ENCODE measurements at regions not wholly inside any gene's neighbourhood (a gene's known extent, or its start where the extent isn't known, plus 50 kb on each side); places are given as distances from the start of the nearest gene placed in this dataset.

GRCh38 chr2:19762142-19762541 is 139.6 kb downstream of the TTC32 start:
- TF ChIP-seq, protein P1, sequence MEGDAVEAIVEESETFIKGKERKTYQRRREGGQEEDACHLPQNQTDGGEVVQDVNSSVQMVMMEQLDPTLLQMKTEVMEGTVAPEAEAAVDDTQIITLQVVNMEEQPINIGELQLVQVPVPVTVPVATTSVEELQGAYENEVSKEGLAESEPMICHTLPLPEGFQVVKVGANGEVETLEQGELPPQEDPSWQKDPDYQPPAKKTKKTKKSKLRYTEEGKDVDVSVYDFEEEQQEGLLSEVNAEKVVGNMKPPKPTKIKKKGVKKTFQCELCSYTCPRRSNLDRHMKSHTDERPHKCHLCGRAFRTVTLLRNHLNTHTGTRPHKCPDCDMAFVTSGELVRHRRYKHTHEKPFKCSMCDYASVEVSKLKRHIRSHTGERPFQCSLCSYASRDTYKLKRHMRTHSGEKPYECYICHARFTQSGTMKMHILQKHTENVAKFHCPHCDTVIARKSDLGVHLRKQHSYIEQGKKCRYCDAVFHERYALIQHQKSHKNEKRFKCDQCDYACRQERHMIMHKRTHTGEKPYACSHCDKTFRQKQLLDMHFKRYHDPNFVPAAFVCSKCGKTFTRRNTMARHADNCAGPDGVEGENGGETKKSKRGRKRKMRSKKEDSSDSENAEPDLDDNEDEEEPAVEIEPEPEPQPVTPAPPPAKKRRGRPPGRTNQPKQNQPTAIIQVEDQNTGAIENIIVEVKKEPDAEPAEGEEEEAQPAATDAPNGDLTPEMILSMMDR (conservative IDR thresholded peaks at IDR 0.05; ENCODE audit: low read length) = no peak
- no peak overlapping the region for H3K4me3 ChIP-seq (ENCODE audit: low read length)
- DNase-seq (ENCODE audit: low read depth) = peak; percentile 54

GRCh38 chr2:19759880-19760279 is 141.9 kb downstream of the TTC32 start:
- TF ChIP-seq, protein P1 (conservative IDR thresholded peaks at IDR 0.05; ENCODE audit: low read length) = no peak
- DNase-seq (ENCODE audit: low read depth) = peak; percentile 37
- H3K4me3 ChIP-seq (ENCODE audit: low read length) = no peak overlapping the region

GRCh38 chr2:19758658-19759057 is 143.1 kb downstream of the TTC32 start:
- DNase-seq (ENCODE audit: low read depth) = no peak
- H3K4me3 ChIP-seq (ENCODE audit: low read length) = no peak overlapping the region
- TF ChIP-seq, protein P1 (conservative IDR thresholded peaks at IDR 0.05; ENCODE audit: low read length) = no peak

GRCh38 chr2:19757586-19757985 is 144.2 kb downstream of the TTC32 start:
- DNase-seq (ENCODE audit: low read depth) = no peak
- no peak overlapping the region for H3K4me3 ChIP-seq (ENCODE audit: low read length)
- TF ChIP-seq, protein P1 (conservative IDR thresholded peaks at IDR 0.05; ENCODE audit: low read length) = no peak

- TF ChIP-seq, protein P1 (conservative IDR thresholded peaks at IDR 0.05; ENCODE audit: low read length) = no peak
- DNase-seq (ENCODE audit: low read depth) = no peak
- no peak overlapping the region for H3K4me3 ChIP-seq (ENCODE audit: low read length)
These were observed 146.9 kb downstream of the TTC32 start for GRCh38 chr2:19754907-19755306.

DNA sequence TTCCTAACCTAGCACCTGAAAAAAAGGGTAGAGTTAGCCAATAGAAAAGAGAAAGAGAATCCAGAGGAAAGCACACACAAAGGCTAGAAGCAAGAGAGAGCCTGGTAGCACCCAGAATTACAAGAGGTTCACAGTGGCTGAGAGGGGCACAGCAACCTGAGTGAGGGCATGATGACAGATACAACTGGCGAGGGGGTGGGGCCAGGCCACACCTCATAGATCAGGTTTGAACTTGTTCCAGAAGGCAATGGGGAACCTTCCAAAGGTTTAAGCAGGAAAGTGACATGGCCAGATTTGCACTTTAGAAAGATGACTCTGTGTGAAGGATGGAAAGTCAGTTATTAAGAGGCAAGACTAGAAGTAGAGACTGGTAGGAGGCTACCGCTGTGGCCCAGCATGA is 148.0 kb downstream of the TTC32 start:
- DNase-seq (ENCODE audit: low read depth) = no peak
- TF ChIP-seq, protein P1 (conservative IDR thresholded peaks at IDR 0.05; ENCODE audit: low read length) = no peak
- H3K4me3 ChIP-seq (ENCODE audit: low read length) = no peak overlapping the region

GRCh38 chr2:19753314-19753713 is 148.5 kb downstream of the TTC32 start:
- TF ChIP-seq, protein P1 (conservative IDR thresholded peaks at IDR 0.05; ENCODE audit: low read length) = no peak
- H3K4me3 ChIP-seq (ENCODE audit: low read length) = no peak overlapping the region
- peak; percentile 42 for DNase-seq (ENCODE audit: low read depth)
